GM12878 (cell line): ENCODE measurements at regions not wholly inside any gene's neighbourhood (a gene's known extent, or its start where the extent isn't known, plus 50 kb on each side); places are given as distances from the start of the nearest gene placed in this dataset.

Experiments used
- ATAC-seq: fragments of 200-7000 bp; cut with Tn5 transposase; 3 replicates; pipeline ENCODE4 v1.9.1; 2020; ENCODE audit warnings: mild to moderate bottlenecking, moderate library complexity
- BruUV-seq: library from RNA; stranded (reverse); fragments of 400-500 nt; replicated peaks from 2 replicates; lab custom pipeline; 2021; lab: Mats Ljungman, UMichigan
- CTCF ChIA-PET: fragments of 300-600 bp; sonication (Branson Sonifier 250); formaldehyde crosslinking; extraction: SDS; loops from one replicate; lab custom pipeline; 2021; ENCODE audit warnings: inconsistent platforms; lab: Yijun Ruan, JAX
- POLR2A ChIA-PET: fragments of 350-600 bp; formaldehyde crosslinking; extraction: SDS; loops from one replicate; lab custom pipeline; 2021; ENCODE audit warnings: inconsistent platforms; lab: Charles Lee
- RAD21 ChIA-PET: fragments of 300-600 bp; sonication (Branson Sonifier 250); formaldehyde crosslinking; loops from one replicate; lab custom pipeline; 2023; ENCODE audit warnings: antibody characterized with exemption; ENCODE audit not compliant: unreplicated experiment; lab: Charles Lee
- SMC1A ChIA-PET: fragments of 300-600 bp; sonication (Branson Sonifier 250); formaldehyde crosslinking; loops from one replicate; lab custom pipeline; 2023; ENCODE audit not compliant: unreplicated experiment, uncharacterized antibody; lab: Charles Lee
- DNase-seq: peaks from one replicate; pipeline ENCODE4 v3.0.0-alpha.2; 2011; ENCODE audit warnings: low read depth, low spot score
- FAIRE-seq: peaks from 3 replicates; lab custom pipeline; 2011; peaks lifted over from hg19 to GRCh38; lab: Jason Lieb, UNC
- H2AFZ ChIP-seq: 2 replicates; pipeline ENCODE4 v1.6.0; 2011; ENCODE audit warnings: low read depth, low read length, control low read depth; ENCODE audit not compliant: control insufficient read depth
- H3K27ac ChIP-seq: 2 replicates; pipeline ENCODE4 v1.5.1; 2011; ENCODE audit warnings: control low read depth; ENCODE audit not compliant: control insufficient read depth, insufficient read depth
- H3K27me3 ChIP-seq, 2 experiments: replicated peaks in 1 of 2; 2 replicates each; pipeline versions ENCODE4 v1.6.0 to v1.6.1; 2011; ENCODE audit warnings: low read length in 1 of 2; ENCODE audit not compliant: control insufficient read depth in 2 of 2, insufficient read depth in 2 of 2
- H3K36me3 ChIP-seq, 2 experiments: 2 replicates each; pipeline ENCODE4 v1.5.1; 2011; ENCODE audit warnings: low read length in 1 of 2; ENCODE audit not compliant: control insufficient read depth in 2 of 2, insufficient read depth in 2 of 2
- H3K4me1 ChIP-seq: 2 replicates; pipeline ENCODE4 v1.6.1; 2011; ENCODE audit warnings: mild to moderate bottlenecking, low read length, moderate library complexity, mixed read lengths; ENCODE audit not compliant: control insufficient read depth, insufficient read depth
- H3K4me2 ChIP-seq: 2 replicates; pipeline ENCODE4 v1.6.0; 2011; ENCODE audit warnings: control low read depth; ENCODE audit not compliant: control insufficient read depth, insufficient read depth
- H3K4me3 ChIP-seq: fragments of 200-600 bp; sonication (generic); 2 replicates; pipeline ENCODE4 v1.5.1; 2016
- H3K79me2 ChIP-seq: 2 replicates; pipeline ENCODE4 v1.6.0; 2011; ENCODE audit warnings: low read length; ENCODE audit not compliant: control insufficient read depth, insufficient read depth
- H3K9ac ChIP-seq: 2 replicates; pipeline ENCODE4 v1.8.0; 2011; ENCODE audit warnings: low read length, control low read depth, mixed read lengths; ENCODE audit not compliant: control insufficient read depth, insufficient read depth
- H3K9me3 ChIP-seq: replicated peaks from 3 replicates; pipeline ENCODE4 v1.5.1; 2011; ENCODE audit warnings: mild to moderate bottlenecking, low read length; ENCODE audit not compliant: control insufficient read depth, insufficient read depth
- H4K20me1 ChIP-seq: 2 replicates; pipeline ENCODE4 v1.6.0; 2011; ENCODE audit not compliant: control insufficient read depth, insufficient read depth
- CEBPB ChIP-seq, 2 experiments: fragments of 150-350 bp in 1 of 2; IDR thresholded peaks; 2 replicates each; pipeline ENCODE4 v1.6.1; 2012 to 2014; ENCODE audit warnings: low read depth in 2 of 2, low read length in 2 of 2, borderline replicate concordance in 1 of 2, inconsistent platforms in 1 of 2
- HDAC2 ChIP-seq: fragments of 200-600 bp; sonication (generic); IDR thresholded peaks from 2 replicates; pipeline ENCODE4 v1.6.1; 2017
- IKZF1 ChIP-seq: fragments of 450-650 bp; conservative IDR thresholded peaks from 2 replicates; pipeline ENCODE4 v1.6.1; 2017; ENCODE audit warnings: antibody characterized with exemption, mild to moderate bottlenecking
- IKZF2 ChIP-seq, 2 experiments: fragments of 450-650 bp; IDR thresholded peaks; 2 replicates each; pipeline ENCODE4 v1.6.1; 2017; ENCODE audit warnings: mild to moderate bottlenecking in 2 of 2, moderate library complexity in 2 of 2
- MYC ChIP-seq: IDR thresholded peaks from 2 replicates; pipeline ENCODE4 v1.6.1; 2011; ENCODE audit warnings: mild to moderate bottlenecking, low read length, moderate library complexity, inconsistent platforms; ENCODE audit not compliant: insufficient read depth, insufficient replicate concordance, insufficient read length, severe bottlenecking
- PKNOX1 ChIP-seq: fragments of 450-650 bp; IDR thresholded peaks from 2 replicates; pipeline ENCODE4 v1.6.1; 2016; ENCODE audit warnings: mild to moderate bottlenecking
- POLR2A ChIP-seq: IDR thresholded peaks from 2 replicates; pipeline ENCODE4 v1.6.1; 2011; ENCODE audit warnings: low read depth, mild to moderate bottlenecking, low read length
- SREBF1 ChIP-seq: IDR thresholded peaks from 2 replicates; pipeline ENCODE4 v1.6.1; 2012; ENCODE audit warnings: mild to moderate bottlenecking, low read length
- SUPT20H ChIP-seq: IDR thresholded peaks from 2 replicates; pipeline ENCODE4 v1.6.1; 2011; ENCODE audit warnings: low read depth, mild to moderate bottlenecking, low read length, moderate library complexity, borderline replicate concordance; ENCODE audit not compliant: control insufficient read depth
- ZNF24 ChIP-seq: fragments of 450-650 bp; IDR thresholded peaks from 2 replicates; pipeline ENCODE4 v1.6.1; 2017; ENCODE audit warnings: antibody characterized with exemption, mild to moderate bottlenecking
- WGBS: methylation state at CpG from one replicate; pipeline ENCODE4 v1.1.6; 2016; ENCODE audit warnings: low lambda C conversion rate; ENCODE audit not compliant: insufficient replicate concordance, insufficient coverage; ENCODE audit errors: missing lambda C conversion rate; 5-methylcytosine and 5-hydroxymethylcytosine counted together
- in situ Hi-C: fragments of 300-500 bp; cut with MboI; formaldehyde crosslinking; loops from 9 replicates; pipeline ENCODE4 v1.14.3; 2018; ENCODE audit warnings: mixed read lengths
- intact Hi-C: fragments of 100-400 bp; cut with micrococcal nuclease; formaldehyde crosslinking; loops from one replicate; pipeline ENCODE4 v1.14.2; 2022; ENCODE audit not compliant: unreplicated experiment

DNA sequence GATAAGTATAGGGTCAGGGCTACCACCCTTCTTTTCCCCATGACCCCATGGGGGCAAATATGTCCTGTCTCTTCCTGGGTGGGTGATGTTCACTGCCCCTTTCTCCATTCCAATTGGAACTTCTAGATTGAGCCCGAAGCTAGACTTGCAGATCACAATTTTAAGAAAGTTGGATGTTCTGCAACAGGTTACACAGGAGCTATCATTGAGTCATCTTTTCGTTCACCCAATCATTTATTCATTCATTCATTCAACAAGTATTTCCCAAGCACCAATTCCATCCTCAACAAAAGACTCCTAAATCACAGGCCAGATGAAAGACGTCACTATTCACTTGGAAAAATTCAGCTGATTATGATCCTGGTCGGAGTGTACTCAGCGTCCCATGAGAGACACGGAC is 71.0 kb upstream of the FOXP4 start:
- FAIRE-seq: no peak
- H3K4me3 ChIP-seq: no peak overlapping the region
- CTCF ChIA-PET: interaction anchor here (0.9 to 1.0 kb wide), 2 partner anchors 10 to 11 kb away, joined by 3 read pairs; no protein-coding TSS in a partner anchor
- in situ Hi-C loops: no loop called here
- DNase-seq: no peak
- H4K20me1 ChIP-seq: no peaks in the 10 kb centered on the region
- no peak overlapping the region for H3K27ac ChIP-seq
- RAD21 ChIA-PET: interaction anchor here (0.8 to 1.7 kb wide), 4 partner anchors 11 to 57 kb away, joined by 3 to 7 read pairs (median 6); no protein-coding TSS in a partner anchor
- no TSS peak for BruUV-seq
- H3K36me3 ChIP-seq: no peaks in the 10 kb centered on the region
- WGBS: 49% methylated on average over 6 of the region's 6 CpGs
- no peaks in the 10 kb centered on the region for H3K4me1 ChIP-seq
- intact Hi-C loops: no loop called here
- no peaks in the 10 kb centered on the region for H3K79me2 ChIP-seq
- H2AFZ ChIP-seq: no peak overlapping the region
- peaks cover 0 to 3% of the 10 kb centered on the region in 2 experiments; a peak in 2 of 4 replicates for H3K27me3 ChIP-seq
- SMC1A ChIA-PET: interaction anchor here (0.8 to 0.9 kb wide), 2 partner anchors 49 to 57 kb away, joined by 3 to 4 read pairs; no protein-coding TSS in a partner anchor
- TF ChIP-seq ZNF24 (peak; percentile 72; the same call in 1 of the 2 replicates), CEBPB (IDR thresholded peaks at IDR 0.05; ENCODE audit: borderline replicate concordance in 1 of 2, low read depth in 2 of 2, low read length in 2 of 2) (no peak)
- H3K9me3 ChIP-seq: no peaks in the 10 kb centered on the region
- ATAC-seq: no peak
- no peak overlapping the region for H3K9ac ChIP-seq
- no peak overlapping the region for H3K4me2 ChIP-seq
- POLR2A ChIA-PET: interaction anchor here (1.5 to 2.6 kb wide), 2 partner anchors 10 to 13 kb away, joined by 3 to 12 read pairs; no protein-coding TSS in a partner anchor

GRCh38 chr6:41475737-41476357 is 70.3 kb upstream of the FOXP4 start:
- no peak overlapping the region for H3K4me2 ChIP-seq
- peaks cover 0 to 3% of the 10 kb centered on the region in 2 experiments; a peak in 2 of 4 replicates for H3K27me3 ChIP-seq
- ChIA-PET SMC1A (interaction anchor here (0.8 to 0.9 kb wide), 3 partner anchors 9 to 56 kb away, joined by 3 to 4 read pairs (median 3); no protein-coding TSS in a partner anchor), CTCF (interaction anchor here (0.9 kb wide), 1 partner anchor 12 kb away, joined by 3 read pairs; no protein-coding TSS in a partner anchor), POLR2A (interaction anchor here (1.5 to 2.6 kb wide), 2 partner anchors 10 to 12 kb away, joined by 3 to 12 read pairs; no protein-coding TSS in a partner anchor), RAD21 (interaction anchor here (0.8 to 1.7 kb wide), 5 partner anchors 9 to 56 kb away, joined by 3 to 7 read pairs (median 5); no protein-coding TSS in a partner anchor)
- no peak overlapping the region for H3K9ac ChIP-seq
- no peak overlapping the region for H3K27ac ChIP-seq
- FAIRE-seq (no peak), ATAC-seq (no peak), DNase-seq (no peak)
- no TSS peak for BruUV-seq
- no peak overlapping the region for H2AFZ ChIP-seq
- in situ Hi-C loops (no loop called here), intact Hi-C loops (no loop called here)
- no peaks in the 10 kb centered on the region for H3K79me2 ChIP-seq
- no peaks in the 10 kb centered on the region for H4K20me1 ChIP-seq
- no peaks in the 10 kb centered on the region for H3K4me1 ChIP-seq
- TF ChIP-seq HDAC2: no peak
- TF ChIP-seq PKNOX1: 0 out of 2 replicates have a peak, but pooled peaks have one; percentile 26
- TF ChIP-seq POLR2A: no peak
- no peak for TF ChIP-seq SUPT20H
- TF ChIP-seq IKZF1: no peak
- TF ChIP-seq MYC: no peak
- no peak for TF ChIP-seq IKZF2 (IDR thresholded peaks at IDR 0.05)
- TF ChIP-seq SREBF1: no peak
- H3K36me3 ChIP-seq: no peaks in the 10 kb centered on the region
- WGBS: 31% methylated on average over 6 of the region's 6 CpGs
- H3K4me3 ChIP-seq: no peak overlapping the region
- no peaks in the 10 kb centered on the region for H3K9me3 ChIP-seq
